HCT116 (cell line): ENCODE measurements at regions not wholly inside any gene's neighbourhood (a gene's known extent, or its start where the extent isn't known, plus 50 kb on each side); places are given as distances from the start of the nearest gene placed in this dataset.

ENCODE experiments used
- ATAC-seq: fragments of 200-7000 bp; cut with Tn5 transposase; 2 replicates; pipeline ENCODE4 v1.9.1; 2020; ENCODE audit warnings: mild to moderate bottlenecking, moderate library complexity
- BruUV-seq: library from RNA; stranded (reverse); fragments of 400-500 nt; replicated peaks from 2 replicates; lab custom pipeline; 2021; lab: Mats Ljungman, UMichigan
- CTCF ChIA-PET: fragments of 300-600 bp; sonication (Branson Sonifier 250); formaldehyde crosslinking; loops from one replicate; lab custom pipeline; 2021; ENCODE audit warnings: antibody characterized with exemption; lab: Charles Lee
- POLR2A ChIA-PET: fragments of 300-600, 350-600 bp; sonication (Branson Sonifier 250); formaldehyde crosslinking; loops from one replicate; lab custom pipeline; 2021; ENCODE audit warnings: antibody characterized with exemption; lab: Charles Lee
- RAD21 ChIA-PET, 2 experiments: fragments of 300-600 bp; sonication (Branson Sonifier 250); formaldehyde crosslinking; loops; one replicate each; lab custom pipeline; 2023; ENCODE audit warnings: low total read pairs in 2 of 2; ENCODE audit not compliant: uncharacterized antibody in 2 of 2, unreplicated experiment in 2 of 2, low non-redundant PET in 1 of 2; lab: Charles Lee
- DNase-seq: peaks from one replicate; pipeline ENCODE4 v3.0.0-alpha.2; 2010; ENCODE audit warnings: low read depth, low spot score
- H2AFZ ChIP-seq: fragments of 200-600 bp; shearing (Covaris generic), sonication (generic); 2 replicates; pipeline ENCODE4 v1.6.1; 2017; ENCODE audit warnings: low read depth, mixed run types, mixed read lengths, antibody characterized with exemption, low read length; ENCODE audit not compliant: poor library complexity, severe bottlenecking
- H3K27ac ChIP-seq: 2 replicates; pipeline ENCODE4 v1.5.1; 2012; ENCODE audit warnings: low read depth, low read length
- H3K27me3 ChIP-seq: fragments of 200-600 bp; sonication (generic); 2 replicates; pipeline ENCODE4 v1.6.1; 2016; ENCODE audit warnings: mixed run types, low read length, mixed read lengths; ENCODE audit not compliant: insufficient read depth
- H3K36me3 ChIP-seq, 2 experiments: fragments of 200-500 bp in 1 of 2; fragments of 200-600 bp in 1 of 2; sonication (Bioruptor generic) in 1 of 2; sonication (generic) in 1 of 2; 2 replicates each; pipeline versions ENCODE4 v1.5.1 to v1.6.1; 2014 to 2016; ENCODE audit warnings: low read length in 2 of 2, inconsistent platforms in 1 of 2, mixed read lengths in 1 of 2, mixed run types in 1 of 2; ENCODE audit not compliant: insufficient read depth in 2 of 2, control insufficient read depth in 1 of 2
- H3K4me1 ChIP-seq, 2 experiments: fragments of 200-600 bp in 1 of 2; sonication (generic) in 1 of 2; 2 replicates each; pipeline versions ENCODE4 v1.5.1 to v1.6.1; 2012 to 2017; ENCODE audit warnings: low read length in 2 of 2, inconsistent platforms in 1 of 2, mild to moderate bottlenecking in 1 of 2, mixed read lengths in 1 of 2, mixed run types in 1 of 2, moderate library complexity in 1 of 2; ENCODE audit not compliant: insufficient read depth in 2 of 2, control insufficient read depth in 1 of 2
- H3K4me2 ChIP-seq: fragments of 200-600 bp; sonication (generic); 2 replicates; pipeline ENCODE4 v1.6.1; 2017; ENCODE audit warnings: mixed run types, low read length, mixed read lengths
- H3K4me3 ChIP-seq, 2 experiments: fragments of 200-600 bp in 1 of 2; sonication (generic) in 1 of 2; replicated peaks in 1 of 2; 2 replicates each; pipeline ENCODE4 v1.5.1; 2011 to 2016; ENCODE audit warnings: low read length in 2 of 2, control low read depth in 1 of 2, low read depth in 1 of 2, mild to moderate bottlenecking in 1 of 2, mixed read lengths in 1 of 2, mixed run types in 1 of 2
- H3K79me2 ChIP-seq: fragments of 200-600 bp; sonication (generic); 2 replicates; pipeline ENCODE4 v1.6.1; 2017; ENCODE audit warnings: mild to moderate bottlenecking, mixed run types, low read length, moderate library complexity, mixed read lengths; ENCODE audit not compliant: insufficient read depth
- H3K9ac ChIP-seq: fragments of 200-600 bp; sonication (generic); 2 replicates; pipeline ENCODE4 v1.6.1; 2016; ENCODE audit warnings: low read length, mixed read lengths
- H3K9me2 ChIP-seq: fragments of 200-600 bp; sonication (generic), shearing (Covaris generic); 2 replicates; pipeline ENCODE4 v1.6.1; 2017; ENCODE audit warnings: mixed run types, mild to moderate bottlenecking, moderate library complexity; ENCODE audit not compliant: insufficient read depth
- H3K9me3 ChIP-seq, 2 experiments: fragments of 200-500 bp in 1 of 2; fragments of 200-600 bp in 1 of 2; sonication (Bioruptor generic) in 1 of 2; sonication (generic) in 1 of 2; 2 replicates each; pipeline ENCODE4 v1.6.1; 2014 to 2017; ENCODE audit warnings: low read length in 2 of 2, mixed read lengths in 2 of 2, inconsistent platforms in 1 of 2, low read depth in 1 of 2, mild to moderate bottlenecking in 1 of 2, mixed run types in 1 of 2, moderate library complexity in 1 of 2; ENCODE audit not compliant: control insufficient read depth in 1 of 2, insufficient read depth in 1 of 2
- H4K20me1 ChIP-seq: fragments of 200-600 bp; sonication (generic), shearing (Covaris generic); 2 replicates; pipeline ENCODE4 v1.6.1; 2017; ENCODE audit warnings: mixed run types, mild to moderate bottlenecking, moderate library complexity; ENCODE audit not compliant: insufficient read depth
- ATF3 ChIP-seq: IDR thresholded peaks from 2 replicates; pipeline ENCODE4 v1.6.1; 2012
- CBX3 ChIP-seq: IDR thresholded peaks from 2 replicates; pipeline ENCODE4 v1.6.1; 2012; ENCODE audit warnings: low read depth
- CEBPB ChIP-seq: IDR thresholded peaks from 2 replicates; pipeline ENCODE4 v1.6.1; 2012; ENCODE audit warnings: low read depth
- EGR1 ChIP-seq: IDR thresholded peaks from 2 replicates; pipeline ENCODE4 v1.6.1; 2012; ENCODE audit warnings: low read depth
- MAX ChIP-seq: IDR thresholded peaks from 2 replicates; pipeline ENCODE4 v1.6.1; 2012
- REST ChIP-seq: IDR thresholded peaks from 2 replicates; pipeline ENCODE4 v1.6.1; 2012; ENCODE audit warnings: low read depth
- SP1 ChIP-seq: IDR thresholded peaks from 2 replicates; pipeline ENCODE4 v1.6.1; 2012; ENCODE audit warnings: low read depth
- SRF ChIP-seq: IDR thresholded peaks from 2 replicates; pipeline ENCODE4 v1.6.1; 2012; ENCODE audit warnings: low read depth
- YY1 ChIP-seq: IDR thresholded peaks from 2 replicates; pipeline ENCODE4 v1.6.1; 2011; ENCODE audit warnings: low read length, low read depth, moderate library complexity, mild to moderate bottlenecking; ENCODE audit not compliant: insufficient replicate concordance; ENCODE audit errors: extremely low read depth
- ZFX ChIP-seq: fragments of 450-650 bp; IDR thresholded peaks from 2 replicates; pipeline ENCODE4 v1.6.1; 2017
- ZNF274 ChIP-seq: fragments of 200-500 bp; sonication (Bioruptor generic); IDR thresholded peaks from 2 replicates; pipeline ENCODE4 v1.6.1; 2014; ENCODE audit warnings: mild to moderate bottlenecking, low read depth, low read length, inconsistent platforms
- intact Hi-C: fragments of 100-400 bp; cut with micrococcal nuclease; formaldehyde crosslinking; loops from 2 replicates; pipeline ENCODE4 v1.10.0; 2022

GRCh38 chr19:28652765-28653164 lies 560.2 kb downstream of the UQCRFS1 start:
- BruUV-seq = no TSS peak
- H3K36me3 ChIP-seq = no peaks in the 10 kb centered on the region
- POLR2A ChIA-PET = no interaction called here
- H3K4me3 ChIP-seq = no peak overlapping the region
- no peaks in the 10 kb centered on the region for H3K9me2 ChIP-seq
- H3K9me3 ChIP-seq = peaks cover 9 to 46% of the 10 kb centered on the region in 2 experiments; a peak in 2 of 4 replicates
- intact Hi-C loops = no loop called here
- H4K20me1 ChIP-seq = no peaks in the 10 kb centered on the region
- no peaks in the 10 kb centered on the region for H3K4me1 ChIP-seq
- H3K27ac ChIP-seq = no peak overlapping the region
- ATAC-seq = no peak
- TF ChIP-seq SRF (no peak), YY1 (no peak), ZNF274 (no peak), CBX3 (no peak), CEBPB (no peak), SP1 (no peak), ZFX (no peak)
- TF ChIP-seq, all 23 proteins: peak for 0
- H3K9ac ChIP-seq = no peak overlapping the region
- H3K4me2 ChIP-seq = no peak overlapping the region
- no peaks in the 10 kb centered on the region for H3K27me3 ChIP-seq
- DNase-seq = no peak
- RAD21 ChIA-PET = no interaction called here
- no peak overlapping the region for H2AFZ ChIP-seq
- CTCF ChIA-PET = no interaction called here
- H3K79me2 ChIP-seq = no peaks in the 10 kb centered on the region

GRCh38 chr19:28646629-28647028 lies 566.3 kb downstream of the UQCRFS1 start:
- no peaks in the 10 kb centered on the region for H3K9me2 ChIP-seq
- no peak overlapping the region for H3K27ac ChIP-seq
- ChIA-PET RAD21 (no interaction called here), POLR2A (no interaction called here), CTCF (no interaction called here)
- BruUV-seq = no TSS peak
- H3K79me2 ChIP-seq = no peaks in the 10 kb centered on the region
- TF ChIP-seq ZNF274 = no peak
- no peak for TF ChIP-seq ATF3
- no peak for TF ChIP-seq CEBPB
- no peak for TF ChIP-seq MAX
- TF ChIP-seq SRF = no peak
- TF ChIP-seq REST = no peak
- no peak for TF ChIP-seq EGR1
- DNase-seq (no peak), ATAC-seq (no peak)
- no peaks in the 10 kb centered on the region for H3K27me3 ChIP-seq
- no peak overlapping the region for H3K4me2 ChIP-seq
- H3K9me3 ChIP-seq = peaks cover 5 to 25% of the 10 kb centered on the region in 2 experiments; a peak in 2 of 4 replicates
- intact Hi-C loops = no loop called here
- H2AFZ ChIP-seq = no peak overlapping the region
- no peaks in the 10 kb centered on the region for H3K36me3 ChIP-seq
- H3K4me3 ChIP-seq = no peak overlapping the region
- H3K4me1 ChIP-seq = no peaks in the 10 kb centered on the region
- H4K20me1 ChIP-seq = no peaks in the 10 kb centered on the region
- no peak overlapping the region for H3K9ac ChIP-seq
